NCI-H146 treated with DMSO at 0.1 percent for 48 hours (cell line): ENCODE measurements at regions not wholly inside any gene's neighbourhood (a gene's known extent, or its start where the extent isn't known, plus 50 kb on each side); places are given as distances from the start of the nearest gene placed in this dataset.

Experiments
- DNase-seq: peaks from one replicate; lab custom pipeline; 2025; ENCODE audit not compliant: unreplicated experiment; lab: John Stamatoyannopoulos, UW

DNA sequence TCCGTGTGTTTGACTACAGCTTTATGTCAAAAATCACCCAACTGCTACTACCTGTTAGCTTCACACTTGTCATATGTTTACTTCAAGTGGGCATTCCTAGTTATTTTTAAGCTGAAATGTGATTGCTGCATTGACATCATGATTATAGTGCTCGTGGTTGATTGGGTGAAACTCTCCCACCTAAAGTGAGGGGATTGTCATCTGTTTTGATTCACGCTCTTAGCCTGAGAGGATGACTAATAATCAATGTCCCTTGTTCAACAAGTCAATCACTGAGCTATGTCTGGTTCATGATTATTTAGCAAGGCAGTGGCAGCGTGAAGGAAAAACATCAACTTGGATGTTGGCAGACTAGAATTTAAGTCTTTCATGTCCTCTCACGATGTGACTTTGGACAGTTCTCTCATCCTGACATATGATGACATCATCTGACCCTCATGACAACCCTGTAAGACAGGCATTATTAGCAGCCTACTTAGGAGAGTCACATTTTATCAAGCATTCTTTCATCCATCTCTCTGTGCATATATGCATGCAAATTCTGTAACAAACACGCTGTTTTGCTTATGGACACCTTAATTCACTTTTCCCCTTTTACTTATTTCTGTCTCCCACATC lies 352.6 kb upstream of the ZMIZ1 start:
- no peak for DNase-seq

GRCh38 chr10:78717200-78717599 lies 351.6 kb upstream of the ZMIZ1 start:
- no peak for DNase-seq

DNA sequence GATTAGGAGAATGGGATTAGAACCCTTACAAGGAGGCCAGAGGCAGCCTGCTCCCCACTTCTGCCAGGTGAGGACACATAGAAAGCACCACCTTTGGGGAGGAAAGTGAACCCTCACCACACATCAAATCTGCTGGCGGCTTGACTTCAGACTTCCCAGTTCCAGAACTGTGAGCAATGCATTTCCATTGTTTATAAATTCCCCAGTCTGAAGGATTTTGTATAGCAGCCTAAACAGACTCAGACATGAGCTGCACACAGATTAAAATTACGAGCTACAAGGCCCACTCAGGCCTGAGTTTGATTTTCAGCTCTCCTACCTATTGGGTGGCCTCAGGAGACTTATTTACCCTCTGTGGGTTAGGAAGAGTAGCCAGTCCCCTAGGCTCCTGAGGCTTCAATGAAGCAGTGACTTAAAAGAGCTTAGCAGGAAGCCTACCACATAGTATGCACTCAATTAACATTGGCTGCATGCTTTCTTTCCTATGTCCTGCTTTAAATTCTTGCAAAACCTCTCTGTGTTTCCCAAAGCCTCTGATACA lies 350.7 kb upstream of the ZMIZ1 start:
- DNase-seq: no peak

DNA sequence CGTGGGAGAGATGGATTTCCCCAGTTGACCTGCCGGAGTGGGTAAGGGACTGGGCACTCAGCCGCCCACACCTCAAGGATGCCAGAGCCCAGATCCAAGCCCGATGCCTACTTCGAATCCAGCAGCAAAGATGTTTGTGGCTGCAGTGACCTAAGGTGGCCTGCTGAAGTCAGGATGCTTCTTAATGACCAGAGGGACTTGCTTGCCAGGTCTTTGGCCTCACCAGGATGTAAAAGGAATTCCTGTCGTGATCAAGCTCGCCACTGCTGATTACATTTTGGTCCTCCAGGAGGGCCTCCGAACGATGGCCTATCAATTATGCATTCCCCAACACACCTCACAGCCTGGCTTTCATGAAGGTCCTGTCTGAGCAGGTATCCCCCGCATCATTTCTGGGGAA lies 349.5 kb upstream of the ZMIZ1 start:
- no peak for DNase-seq

DNA sequence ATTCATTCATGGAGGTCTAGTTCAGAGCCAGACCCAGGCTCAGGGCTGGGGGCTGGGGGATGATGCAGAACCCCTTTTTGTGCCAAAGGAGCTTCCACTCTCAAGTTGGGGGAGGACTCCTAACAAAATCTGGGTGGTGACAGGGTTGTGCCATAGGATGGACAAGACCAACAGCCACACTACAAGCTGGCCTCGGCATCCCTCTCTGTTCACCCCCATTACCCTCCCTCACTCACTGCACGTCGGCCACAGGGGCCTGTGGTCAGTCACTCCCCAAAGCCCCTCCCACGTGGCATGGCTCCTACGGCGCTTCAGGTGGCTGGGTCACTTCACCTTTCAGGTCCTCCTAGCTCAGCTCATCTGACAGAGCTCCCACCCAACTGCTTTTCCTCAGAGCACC lies 348.7 kb upstream of the ZMIZ1 start:
- no peak for DNase-seq

DNA sequence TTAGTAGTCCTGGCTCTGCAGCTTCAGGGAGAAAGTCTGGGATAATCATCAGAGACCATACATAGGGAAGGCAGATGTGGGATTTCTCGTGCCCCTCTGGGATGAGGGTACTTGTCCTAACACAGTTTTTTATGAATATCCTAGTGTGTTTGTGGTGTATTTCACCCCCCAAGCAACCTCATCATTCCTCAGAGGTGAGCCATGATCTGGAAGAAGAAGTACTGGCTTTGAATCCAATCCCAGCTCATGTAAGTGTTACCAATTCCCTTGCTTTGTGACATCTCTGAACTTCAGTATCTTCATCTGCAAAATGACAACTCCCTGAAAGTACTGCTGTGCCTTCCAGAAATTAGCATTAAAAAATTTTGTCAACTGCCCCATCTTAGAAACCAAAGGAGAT lies 347.5 kb upstream of the ZMIZ1 start:
- DNase-seq: no peak

DNA sequence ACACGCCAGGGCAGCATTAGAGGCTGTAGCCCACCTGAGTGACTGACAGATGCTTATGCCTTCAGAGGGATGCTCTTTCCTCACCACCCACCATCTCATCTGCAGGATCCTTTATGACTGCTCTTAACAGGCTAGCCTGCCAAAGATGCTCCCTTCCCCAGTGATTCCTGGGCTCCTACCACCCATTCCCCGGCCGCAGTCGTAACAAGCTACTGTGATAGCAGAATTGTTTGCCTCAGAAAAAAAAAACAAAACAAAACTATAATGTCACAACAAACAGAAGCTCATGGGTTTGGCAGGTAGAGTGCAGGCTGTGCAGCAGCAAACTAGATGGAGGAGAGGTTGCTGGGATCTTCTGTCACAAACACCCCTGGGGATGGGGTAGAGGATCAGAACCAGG lies 343.9 kb upstream of the ZMIZ1 start:
- no peak for DNase-seq

DNA sequence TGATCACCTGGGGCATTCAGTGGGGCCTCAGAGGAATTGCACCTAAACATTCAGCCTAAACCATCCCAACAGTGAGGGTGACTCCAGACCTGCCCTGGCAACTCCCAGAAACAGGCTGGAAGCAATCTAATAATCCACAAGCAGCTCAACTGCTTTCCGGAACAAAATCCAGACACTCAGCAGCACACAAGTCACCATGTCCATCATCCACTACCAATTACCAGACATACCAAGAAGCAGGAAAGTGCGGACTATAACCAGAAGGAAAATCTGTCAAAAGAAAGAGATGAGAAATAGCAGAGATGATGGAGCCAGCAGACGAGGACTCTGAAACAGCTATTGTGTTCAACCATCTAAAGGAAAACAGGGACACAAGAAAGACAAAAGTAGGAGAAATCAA lies 342.6 kb upstream of the ZMIZ1 start:
- DNase-seq: no peak

GRCh38 chr10:78727251-78727650 lies 341.5 kb upstream of the ZMIZ1 start:
- DNase-seq: no peak

DNA sequence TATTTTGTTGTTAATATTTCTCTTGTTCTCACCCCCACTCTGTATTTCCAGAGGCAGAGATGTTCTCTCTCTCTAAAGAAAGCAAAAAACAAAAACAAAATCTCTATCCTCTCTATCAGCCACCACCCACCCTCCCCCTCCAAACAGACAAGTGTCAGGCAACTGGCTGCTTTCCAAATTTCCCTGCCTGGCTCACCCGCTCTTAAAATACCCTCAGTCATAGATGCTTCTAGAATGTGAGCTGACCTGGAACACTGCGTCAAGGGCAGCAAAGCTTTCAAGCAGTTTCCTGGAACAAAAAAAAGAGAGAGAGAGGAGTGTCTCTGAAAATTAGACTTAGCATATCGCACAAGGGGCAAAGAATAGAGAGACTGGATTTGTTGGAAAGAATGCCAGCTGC lies 341.0 kb upstream of the ZMIZ1 start:
- no peak for DNase-seq

DNA sequence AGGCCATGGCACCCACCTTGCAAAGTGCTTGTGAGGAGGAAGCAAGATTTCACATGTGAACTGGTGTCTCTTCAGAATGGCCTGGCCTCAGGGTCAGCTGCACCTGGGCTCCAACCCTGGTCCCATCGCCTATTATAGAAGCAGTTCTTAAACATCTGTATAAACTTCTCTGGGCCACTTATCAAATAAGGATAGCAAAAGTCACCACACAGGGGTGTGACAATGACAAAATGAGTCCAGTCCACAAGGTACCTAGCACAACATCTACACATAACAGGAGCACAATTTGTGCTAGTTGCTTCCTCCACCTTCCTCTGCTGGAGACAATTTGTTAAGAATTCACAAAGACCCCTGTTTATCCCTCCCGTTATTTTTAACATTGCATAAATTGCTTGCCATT lies 340.6 kb upstream of the ZMIZ1 start:
- DNase-seq: no peak

- no peak for DNase-seq
These were observed 339.4 kb upstream of the ZMIZ1 start for GRCh38 chr10:78729366-78729765.

GRCh38 chr10:78729800-78730199 lies 339.0 kb upstream of the ZMIZ1 start:
- DNase-seq: no peak

DNA sequence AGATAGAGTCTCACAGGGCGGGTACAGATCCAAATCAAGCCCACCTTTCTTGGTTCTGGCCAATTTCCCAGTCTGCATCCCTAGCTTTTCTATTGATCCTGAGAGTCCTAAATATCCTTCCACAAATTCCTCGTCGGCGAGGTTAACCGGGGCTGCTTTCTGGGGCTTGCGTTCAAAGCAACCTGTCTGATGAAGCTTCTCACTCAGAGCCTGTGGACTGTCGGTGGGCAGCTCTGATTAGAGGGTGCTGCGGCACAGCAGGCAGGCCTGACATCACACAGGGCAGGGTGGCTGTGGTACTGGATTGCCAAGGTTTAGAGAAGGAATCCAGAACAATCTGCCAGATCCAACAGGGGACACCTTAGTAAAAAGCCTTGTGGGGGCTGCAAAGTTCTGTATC lies 338.0 kb upstream of the ZMIZ1 start:
- DNase-seq: no peak

GRCh38 chr10:78731675-78732074 lies 337.1 kb upstream of the ZMIZ1 start:
- no peak for DNase-seq

- no peak for DNase-seq
These were observed 336.4 kb upstream of the ZMIZ1 start for GRCh38 chr10:78732381-78732780.

DNA sequence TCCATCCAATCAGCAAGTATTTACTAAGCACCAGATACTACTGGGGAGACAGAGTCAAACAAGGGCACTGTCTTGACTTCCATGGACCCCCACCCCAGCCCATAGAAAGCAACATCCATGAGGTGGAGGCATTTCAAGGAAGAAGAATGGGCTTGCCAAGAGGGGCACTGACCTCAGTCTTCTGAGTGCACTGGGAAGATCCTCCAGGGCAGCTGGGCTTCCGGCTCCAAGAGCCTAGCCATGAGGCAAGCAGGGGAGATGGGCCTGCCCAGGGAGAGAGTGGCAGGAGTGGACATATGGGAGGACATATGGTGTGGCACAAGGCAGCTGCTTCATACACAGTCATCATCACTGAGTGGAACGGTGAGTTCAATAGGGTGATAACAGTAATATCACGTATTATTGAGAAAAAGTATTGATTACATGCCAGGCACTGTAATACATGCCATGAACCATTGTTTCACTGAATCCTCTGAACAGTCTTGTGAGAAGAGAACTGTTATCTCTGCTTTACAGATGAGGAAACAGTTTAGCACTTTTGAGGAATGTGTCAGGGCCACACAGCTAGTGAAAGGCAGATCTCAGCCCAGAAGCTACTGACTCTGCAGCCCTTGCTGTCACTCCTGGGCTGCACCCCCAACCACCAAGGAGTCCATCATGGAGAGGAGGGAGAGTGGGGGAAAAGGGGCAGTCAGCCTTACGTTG lies 331.7 kb upstream of the ZMIZ1 start:
- DNase-seq: no peak

DNA sequence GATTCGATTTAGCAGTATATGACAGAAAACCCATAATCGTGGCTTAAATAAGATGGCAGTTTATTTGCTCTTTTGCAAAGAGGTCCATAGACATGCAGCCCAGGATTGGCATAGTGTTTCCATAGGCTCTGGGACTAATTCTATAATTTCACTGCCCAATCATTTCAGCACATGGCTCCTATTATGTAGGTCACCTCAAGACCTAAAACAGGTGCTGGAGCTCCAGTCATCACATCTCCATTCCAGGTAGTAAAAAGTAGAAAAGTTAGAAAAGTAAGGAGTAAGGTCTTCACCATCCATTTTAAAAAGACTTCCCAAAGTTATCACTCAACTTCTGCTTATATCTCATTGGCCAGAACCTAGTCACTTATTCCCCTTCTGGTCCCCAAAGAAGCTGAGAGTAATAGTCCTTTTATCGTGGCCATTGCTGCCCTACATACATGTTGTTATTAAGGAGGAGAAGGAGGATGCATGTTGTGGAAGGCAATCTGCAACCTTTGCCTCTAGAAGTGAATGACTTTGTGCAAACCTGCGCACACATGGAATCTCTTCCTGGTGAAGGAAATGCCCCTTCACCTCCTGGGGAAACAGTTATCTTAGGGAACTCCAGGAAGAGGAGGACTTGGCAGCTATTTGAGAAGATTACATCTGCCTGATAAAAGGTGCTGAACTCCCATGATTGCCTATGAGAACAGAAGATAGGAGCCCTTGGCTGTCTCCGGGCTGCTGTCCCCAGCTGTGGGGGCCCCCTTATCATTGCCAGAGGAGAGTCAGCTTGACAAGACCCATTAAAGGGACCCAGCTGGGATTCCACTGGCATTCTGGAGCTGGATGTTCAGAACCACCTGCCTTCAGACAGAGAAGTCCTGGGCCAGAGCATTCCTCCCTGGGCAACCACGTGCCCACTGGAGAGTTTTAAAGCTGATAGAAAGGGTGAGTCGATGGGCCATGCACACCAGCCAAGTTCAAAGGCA lies 330.6 kb upstream of the ZMIZ1 start:
- DNase-seq: no peak

DNA sequence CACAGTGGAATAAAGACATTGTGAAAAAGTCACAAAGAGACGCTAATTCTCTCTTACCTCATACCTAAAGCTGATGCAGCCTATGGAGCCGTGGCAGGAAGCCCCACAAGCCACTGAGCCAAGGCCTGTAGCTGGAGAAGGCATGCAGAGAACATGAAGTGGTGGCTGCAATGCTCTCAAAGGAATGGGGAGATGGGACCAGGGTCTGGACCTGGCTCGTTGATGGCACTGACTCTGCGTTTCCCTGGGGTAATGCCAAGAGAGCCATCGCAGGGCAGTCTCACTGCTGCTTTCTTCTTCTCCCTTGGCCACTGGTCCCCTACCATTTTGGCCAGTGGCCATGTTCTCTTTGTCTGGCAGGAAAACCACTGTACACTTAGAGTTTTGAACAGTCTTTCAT lies 329.9 kb upstream of the ZMIZ1 start:
- DNase-seq: no peak

- DNase-seq: no peak
These were observed 329.2 kb upstream of the ZMIZ1 start for GRCh38 chr10:78739444-78740053.
